Astrocyte of the cerebellum (primary cell): ENCODE measurements at regions not wholly inside any gene's neighbourhood (a gene's known extent, or its start where the extent isn't known, plus 50 kb on each side); places are given as distances from the start of the nearest gene placed in this dataset.

Source experiments
- DNase-seq: peaks from one replicate; pipeline ENCODE4 v3.0.0-alpha.2; 2011; ENCODE audit warnings: low read depth
- H3K4me3 ChIP-seq: 2 replicates; pipeline ENCODE4 v1.5.1; 2011; ENCODE audit warnings: mild to moderate bottlenecking, low read depth, low read length, moderate library complexity
- CTCF ChIP-seq: IDR thresholded peaks from 2 replicates; pipeline ENCODE4 v1.5.1; 2012; ENCODE audit warnings: low read length, low read depth, moderate library complexity, mild to moderate bottlenecking; ENCODE audit errors: missing control alignments
- in situ Hi-C: cut with HindIII; loops from 2 replicates; pipeline ENCODE4 v1.10.0; 2017; ENCODE audit warnings: low sequenced_read_pairs

- in situ Hi-C loops, result no loop called here
- H3K4me3 ChIP-seq, result no peak overlapping the region
- no peak for TF ChIP-seq CTCF
- DNase-seq, result no peak
Measured at GRCh38 chr2:144136297-144137010, 383.5 kb downstream of the ZEB2 start.

- in situ Hi-C loops, result no loop called here
- no peak for DNase-seq
- no peak for TF ChIP-seq CTCF
- no peak overlapping the region for H3K4me3 ChIP-seq
Measured at GRCh38 chr2:144133936-144134665, 385.8 kb downstream of the ZEB2 start.

GRCh38 chr2:144132357-144132756 is 387.6 kb downstream of the ZEB2 start:
- H3K4me3 ChIP-seq, result no peak overlapping the region
- in situ Hi-C loops, result no loop called here
- no peak for TF ChIP-seq CTCF
- DNase-seq, result no peak

GRCh38 chr2:144131042-144131441 is 388.9 kb downstream of the ZEB2 start:
- no peak overlapping the region for H3K4me3 ChIP-seq
- in situ Hi-C loops, result no loop called here
- TF ChIP-seq CTCF, result no peak
- no peak for DNase-seq

GRCh38 chr2:144130551-144130950 is 389.4 kb downstream of the ZEB2 start:
- no peak for DNase-seq
- TF ChIP-seq CTCF, result no peak
- in situ Hi-C loops, result no loop called here
- H3K4me3 ChIP-seq, result no peak overlapping the region

GRCh38 chr2:144128130-144128746 is 391.7 kb downstream of the ZEB2 start:
- no peak for DNase-seq
- in situ Hi-C loops, result no loop called here
- no peak overlapping the region for H3K4me3 ChIP-seq
- TF ChIP-seq CTCF, result no peak
